Kidney epithelial cell (primary cell): ENCODE measurements at regions not wholly inside any gene's neighbourhood (a gene's known extent, or its start where the extent isn't known, plus 50 kb on each side); places are given as distances from the start of the nearest gene placed in this dataset.
"Not testable (repeated sequence)": the region's sequence is repeated elsewhere in the genome, so short reads cannot be mapped to it uniquely, and the experiment has no call there.

ENCODE experiments used
- DNase-seq: peaks from one replicate; pipeline ENCODE4 v3.0.0-alpha.2; 2010; ENCODE audit warnings: low read depth
- H3K27me3 ChIP-seq: 2 replicates; pipeline ENCODE4 v1.6.0; 2011; ENCODE audit warnings: low read length; ENCODE audit not compliant: control insufficient read depth, insufficient read depth
- H3K36me3 ChIP-seq: 2 replicates; pipeline ENCODE4 v1.5.1; 2011; ENCODE audit warnings: low read length; ENCODE audit not compliant: control insufficient read depth, insufficient read depth
- H3K4me3 ChIP-seq: 2 replicates; pipeline ENCODE4 v1.5.1; 2011; ENCODE audit warnings: low read depth, mild to moderate bottlenecking, control low read depth, low read length
- CTCF ChIP-seq: IDR thresholded peaks from 2 replicates; pipeline ENCODE4 v1.5.1; 2011; ENCODE audit warnings: mild to moderate bottlenecking, moderate library complexity, low read length, control low read depth, inconsistent platforms; ENCODE audit not compliant: insufficient read depth, poor library complexity, severe bottlenecking

GRCh38 chr9:86614871-86615849 is 260.9 kb upstream of the TUT7 start:
- Histone ChIP-seq H3K27me3 (no peaks in the 10 kb centered on the region), H3K4me3 (no peak overlapping the region), H3K36me3 (no peaks in the 10 kb centered on the region)
- TF ChIP-seq CTCF, result peak; percentile 44
- DNase-seq, result no peak

- no peak overlapping the region for H3K4me3 ChIP-seq
- H3K36me3 ChIP-seq, result no peaks in the 10 kb centered on the region
- no peak for TF ChIP-seq CTCF
- no peak for DNase-seq
- H3K27me3 ChIP-seq, result no peaks in the 10 kb centered on the region
Measured at GRCh38 chr9:86613943-86614342, 259.7 kb upstream of the TUT7 start.

- not testable (repeated sequence) for H3K36me3 ChIP-seq, DNase-seq, H3K4me3 ChIP-seq, H3K27me3 ChIP-seq
Measured at GRCh38 chr9:86611534-86611933, 257.3 kb upstream of the TUT7 start.

- no peak overlapping the region for H3K4me3 ChIP-seq
- no peak for TF ChIP-seq CTCF
- no peak for DNase-seq
Measured at GRCh38 chr9:86605303-86605702, 251.1 kb upstream of the TUT7 start.

GRCh38 chr9:86604741-86605140 is 250.5 kb upstream of the TUT7 start:
- no peaks in the 10 kb centered on the region for H3K36me3 ChIP-seq
- no peak for TF ChIP-seq CTCF
- no peak overlapping the region for H3K4me3 ChIP-seq
- no peaks in the 10 kb centered on the region for H3K27me3 ChIP-seq
- DNase-seq, result no peak

More at GRCh38 chr9:86605303-86605702, 251.1 kb upstream of the TUT7 start:
- no peaks in the 10 kb centered on the region for H3K27me3 ChIP-seq
- H3K36me3 ChIP-seq, result no peaks in the 10 kb centered on the region

- DNase-seq, result no peak
- H3K36me3 ChIP-seq, result no peaks in the 10 kb centered on the region
- TF ChIP-seq CTCF, result no peak
- no peaks in the 10 kb centered on the region for H3K27me3 ChIP-seq
- H3K4me3 ChIP-seq, result no peak overlapping the region
Measured at GRCh38 chr9:86602715-86603114, 248.5 kb upstream of the TUT7 start.
